Right lobe of liver (tissue), 6 donors: ENCODE measurements at regions not wholly inside any gene's neighbourhood (a gene's known extent, or its start where the extent isn't known, plus 50 kb on each side); places are given as distances from the start of the nearest gene placed in this dataset.

Experiments
- ATAC-seq, 4 donors: fragments of 200-7000 bp; cut with Tn5 transposase; one replicate each; pipeline ENCODE4 v1.9.1; 2020; ENCODE audit warnings: mild to moderate bottlenecking in 4 of 4, moderate library complexity in 4 of 4
- DNase-seq, 3 donors: peaks; one replicate each; pipeline ENCODE4 v3.0.0-alpha.2; 2020
- H3K27ac ChIP-seq, 3 donors: fragments of 200-600 bp; one replicate each; pipeline ENCODE4 v1.8.0; 2022
- H3K27me3 ChIP-seq, 2 donors: fragments of 200-600 bp; one replicate each; pipeline ENCODE4 v1.8.0; 2022
- H3K36me3 ChIP-seq, 4 donors: fragments of 200-600 bp; sonication (generic) in 1 of 4; one replicate each; pipeline versions ENCODE4 v1.5.1 to v1.8.0; 2017 to 2022; ENCODE audit warnings: control low read depth in 1 of 4
- H3K4me1 ChIP-seq, 4 donors: fragments of 200-600 bp; sonication (generic) in 1 of 4; one replicate each; pipeline versions ENCODE4 v1.5.1 to v1.8.0; 2017 to 2022; ENCODE audit warnings: control low read depth in 1 of 4
- H3K4me3 ChIP-seq, 3 donors: fragments of 200-600 bp; one replicate each; pipeline ENCODE4 v1.8.0; 2022
- H3K9me3 ChIP-seq, 4 donors: fragments of 200-600 bp; sonication (generic) in 1 of 4; one replicate each; pipeline versions ENCODE4 v1.5.1 to v1.8.0; 2017 to 2022; ENCODE audit warnings: control low read depth in 1 of 4
- POLR2A ChIP-seq: fragments of 450-650 bp; IDR thresholded peaks from one replicate; pipeline ENCODE4 v1.6.1; 2017; ENCODE audit warnings: antibody characterized with exemption, mild to moderate bottlenecking
- WGBS: methylation state at CpG from one replicate; pipeline ENCODE4 v1.1.6; 2018; ENCODE audit warnings: low coverage, low lambda C conversion rate; ENCODE audit not compliant: insufficient coverage; ENCODE audit errors: missing lambda C conversion rate; 5-methylcytosine and 5-hydroxymethylcytosine counted together
- intact Hi-C, 2 donors: fragments of 100-400 bp; cut with DNase I; formaldehyde crosslinking; loops; one replicate each; pipeline versions ENCODE4 v1.11.2 to v1.14.1; 2022
- TF ChIP-seq, protein P1 (sequence below), 4 donors: fragments of 200-600 bp in 3 of 4; fragments of 450-650 bp in 1 of 4; IDR thresholded peaks; one replicate each; pipeline versions ENCODE4 v1.5.1 to v1.8.0; 2016 to 2022; ENCODE audit warnings: antibody characterized with exemption in 4 of 4, mild to moderate bottlenecking in 2 of 4
- donor health status: DM: no; HTN: yes; CAD: no.
- donor health status: DM: no; HTN: no; CAD: no.
- donor health status: DM: no; HTN: no; CAD: no.
- donor health status: DM: no; HTN: yes; CAD: no.
- donor health status: DM: no; HTN: yes; CAD: no.

DNA sequence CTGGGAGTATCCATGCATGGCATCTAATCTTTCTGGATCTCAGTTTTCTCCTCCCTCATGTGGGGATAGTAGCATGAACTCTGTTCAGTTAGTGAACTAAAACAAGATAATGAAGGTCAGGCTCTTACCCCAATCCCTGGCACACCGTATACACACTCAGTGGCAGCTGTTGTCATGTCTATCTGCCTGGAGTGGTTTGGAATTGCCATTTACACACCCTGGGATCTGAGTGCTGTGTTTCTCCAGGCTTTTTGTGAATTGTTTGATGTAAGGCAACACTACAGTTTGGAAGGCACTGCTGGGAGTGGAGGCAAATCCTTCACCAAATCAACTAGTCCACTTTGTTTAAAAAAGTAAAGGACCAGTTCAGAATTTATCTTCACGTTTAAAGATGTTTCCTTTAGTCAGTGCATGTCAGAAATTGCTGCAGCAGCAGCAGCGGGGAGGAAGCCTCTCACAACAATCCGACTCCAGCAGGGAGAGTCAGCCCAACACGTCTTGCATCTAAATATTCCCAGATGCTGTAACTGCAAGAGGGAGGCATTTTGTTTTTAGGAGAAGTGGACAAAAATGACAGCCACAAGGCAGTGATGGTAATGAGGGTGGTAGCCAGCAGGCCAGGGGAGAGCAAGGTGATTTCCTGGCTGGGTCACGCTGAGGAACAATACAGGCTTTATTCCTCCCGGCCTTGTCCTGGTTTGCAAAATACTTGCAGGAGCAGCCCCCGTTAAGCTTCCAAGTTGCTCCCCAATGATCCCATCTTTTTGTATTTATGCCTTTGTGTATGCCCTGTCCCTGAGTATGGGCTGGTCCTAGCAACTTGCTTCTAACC is 128.5 kb upstream of the LRIG1 start:
- DNase-seq (no peak), ATAC-seq (peak in 2 of 4 donors; percentile 28 to 39)
- no peak for TF ChIP-seq POLR2A
- TF ChIP-seq, protein P1, sequence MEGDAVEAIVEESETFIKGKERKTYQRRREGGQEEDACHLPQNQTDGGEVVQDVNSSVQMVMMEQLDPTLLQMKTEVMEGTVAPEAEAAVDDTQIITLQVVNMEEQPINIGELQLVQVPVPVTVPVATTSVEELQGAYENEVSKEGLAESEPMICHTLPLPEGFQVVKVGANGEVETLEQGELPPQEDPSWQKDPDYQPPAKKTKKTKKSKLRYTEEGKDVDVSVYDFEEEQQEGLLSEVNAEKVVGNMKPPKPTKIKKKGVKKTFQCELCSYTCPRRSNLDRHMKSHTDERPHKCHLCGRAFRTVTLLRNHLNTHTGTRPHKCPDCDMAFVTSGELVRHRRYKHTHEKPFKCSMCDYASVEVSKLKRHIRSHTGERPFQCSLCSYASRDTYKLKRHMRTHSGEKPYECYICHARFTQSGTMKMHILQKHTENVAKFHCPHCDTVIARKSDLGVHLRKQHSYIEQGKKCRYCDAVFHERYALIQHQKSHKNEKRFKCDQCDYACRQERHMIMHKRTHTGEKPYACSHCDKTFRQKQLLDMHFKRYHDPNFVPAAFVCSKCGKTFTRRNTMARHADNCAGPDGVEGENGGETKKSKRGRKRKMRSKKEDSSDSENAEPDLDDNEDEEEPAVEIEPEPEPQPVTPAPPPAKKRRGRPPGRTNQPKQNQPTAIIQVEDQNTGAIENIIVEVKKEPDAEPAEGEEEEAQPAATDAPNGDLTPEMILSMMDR (IDR thresholded peaks at IDR 0.05), result no peak
- H3K9me3 ChIP-seq, result no peaks in the 10 kb centered on the region
- H3K36me3 ChIP-seq, result no peaks in the 10 kb centered on the region
- WGBS, result 75% methylated on average over 8 of the region's 8 CpGs
- H3K27ac ChIP-seq, result no peak overlapping the region
- no peak overlapping the region for H3K4me3 ChIP-seq
- intact Hi-C loops, result no loop called here
- peaks cover 0 to 14% (median 3%) of the 10 kb centered on the region in 4 donors for H3K4me1 ChIP-seq
- H3K27me3 ChIP-seq, result no peaks in the 10 kb centered on the region

DNA sequence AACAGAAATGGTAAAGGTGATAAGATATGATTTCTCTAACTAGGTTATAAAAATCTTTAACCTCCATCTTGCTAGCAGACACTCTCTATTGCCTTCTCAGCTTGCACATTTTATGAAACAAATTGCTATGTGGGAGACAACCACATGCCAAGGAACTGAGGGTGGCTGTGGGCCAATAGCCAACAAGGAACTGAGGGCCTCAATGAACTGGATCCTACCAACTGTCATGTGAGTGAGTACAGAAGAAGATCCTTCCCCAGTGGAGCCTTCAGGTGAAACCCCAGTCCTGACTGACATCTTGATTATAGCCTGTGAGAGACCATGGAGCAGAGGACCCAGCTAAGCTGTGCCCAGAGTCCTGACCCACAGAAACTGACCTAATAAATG is 129.2 kb upstream of the LRIG1 start:
- Histone ChIP-seq H3K36me3 (no peaks in the 10 kb centered on the region), H3K4me3 (no peak overlapping the region), H3K4me1 (peaks cover 0 to 14% (median 3%) of the 10 kb centered on the region in 4 donors), H3K27ac (no peak overlapping the region), H3K27me3 (no peaks in the 10 kb centered on the region), H3K9me3 (no peaks in the 10 kb centered on the region)
- intact Hi-C loops, result no loop called here
- ATAC-seq (no peak), DNase-seq (no peak)
- TF ChIP-seq, protein P1 (IDR thresholded peaks at IDR 0.05), result no peak
- TF ChIP-seq POLR2A, result no peak

- H3K27me3 ChIP-seq, result no peaks in the 10 kb centered on the region
- H3K9me3 ChIP-seq, result no peaks in the 10 kb centered on the region
- no peak overlapping the region for H3K27ac ChIP-seq
- 83% methylated on average over 6 of the region's 6 CpGs for WGBS
- no peak overlapping the region for H3K4me3 ChIP-seq
- DNase-seq (no peak), ATAC-seq (no peak)
- H3K36me3 ChIP-seq, result no peaks in the 10 kb centered on the region
- intact Hi-C loops, result no loop called here
- no peak for TF ChIP-seq POLR2A
- TF ChIP-seq, protein P1 (IDR thresholded peaks at IDR 0.05), result no peak
- H3K4me1 ChIP-seq, result no peaks in the 10 kb centered on the region
These were observed 132.9 kb upstream of the LRIG1 start for GRCh38 chr3:66633402-66634381.

DNA sequence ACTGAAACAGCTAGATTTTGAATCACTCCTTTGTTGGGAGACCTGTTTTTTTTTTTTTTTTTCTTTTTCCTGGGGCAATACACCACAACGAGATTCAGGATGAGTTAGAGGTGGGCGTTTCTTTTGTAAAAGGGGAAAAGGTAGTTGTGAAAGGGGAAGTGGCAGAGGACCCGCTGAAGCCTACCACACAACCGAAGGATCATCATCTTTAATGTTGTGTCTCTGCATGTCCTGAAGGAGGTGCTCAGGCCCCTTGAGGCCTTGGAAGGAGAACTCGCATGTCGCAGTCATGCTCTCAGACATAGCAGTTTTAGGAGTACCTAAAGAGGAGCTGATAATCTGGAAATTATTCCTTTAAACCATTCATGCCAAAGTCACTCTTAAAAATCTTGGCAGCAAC is 137.9 kb upstream of the LRIG1 start:
- no peak for ATAC-seq
- TF ChIP-seq, protein P1 (IDR thresholded peaks at IDR 0.05), result no peak
- no peak for TF ChIP-seq POLR2A
- no peaks in the 10 kb centered on the region for H3K9me3 ChIP-seq
- DNase-seq, result no peak
- H3K4me1 ChIP-seq, result no peaks in the 10 kb centered on the region
- H3K36me3 ChIP-seq, result no peaks in the 10 kb centered on the region
- H3K27me3 ChIP-seq, result no peaks in the 10 kb centered on the region
- intact Hi-C loops, result no loop called here
- 42% methylated on average over 6 of the region's 6 CpGs for WGBS
- H3K27ac ChIP-seq, result no peak overlapping the region
- H3K4me3 ChIP-seq, result no peak overlapping the region
